GM12874 (cell line): ENCODE measurements at regions not wholly inside any gene's neighbourhood (a gene's known extent, or its start where the extent isn't known, plus 50 kb on each side); places are given as distances from the start of the nearest gene placed in this dataset.

Experiments
- TF ChIP-seq, protein P1 (sequence below): IDR thresholded peaks from 2 replicates; pipeline ENCODE4 v1.5.1; 2011; ENCODE audit warnings: low read depth, mild to moderate bottlenecking, control low read depth, low read length, moderate library complexity; ENCODE audit not compliant: insufficient read depth

DNA sequence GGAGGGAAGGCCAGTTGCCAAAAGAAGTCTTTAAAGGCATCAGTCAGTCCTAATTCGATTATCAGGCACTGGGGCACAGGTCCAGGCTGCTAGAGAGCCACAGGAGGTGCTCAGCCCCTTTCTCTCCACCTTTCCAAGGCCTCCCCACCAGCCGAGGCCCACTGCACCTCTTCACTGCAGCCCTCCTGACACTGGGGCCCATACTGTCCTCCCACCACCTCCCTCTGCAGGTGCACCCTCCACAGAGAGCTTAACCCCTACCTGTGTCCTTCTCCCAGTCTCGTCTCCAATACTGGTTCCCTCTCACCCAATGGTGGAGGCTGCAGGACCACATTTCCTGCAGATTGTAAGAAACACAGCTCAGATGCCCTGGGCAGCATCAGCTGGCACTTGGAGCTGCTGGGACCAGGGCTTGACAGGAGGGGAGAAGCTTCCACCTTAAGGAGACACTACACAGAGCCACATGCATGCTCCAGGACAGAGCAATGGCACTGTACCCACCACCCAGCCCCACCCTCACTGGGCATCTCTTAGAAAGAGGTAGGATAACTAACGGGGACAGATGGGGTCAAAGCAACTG, 81.6 kb upstream of the PRR20G start:
- TF ChIP-seq, protein P1, sequence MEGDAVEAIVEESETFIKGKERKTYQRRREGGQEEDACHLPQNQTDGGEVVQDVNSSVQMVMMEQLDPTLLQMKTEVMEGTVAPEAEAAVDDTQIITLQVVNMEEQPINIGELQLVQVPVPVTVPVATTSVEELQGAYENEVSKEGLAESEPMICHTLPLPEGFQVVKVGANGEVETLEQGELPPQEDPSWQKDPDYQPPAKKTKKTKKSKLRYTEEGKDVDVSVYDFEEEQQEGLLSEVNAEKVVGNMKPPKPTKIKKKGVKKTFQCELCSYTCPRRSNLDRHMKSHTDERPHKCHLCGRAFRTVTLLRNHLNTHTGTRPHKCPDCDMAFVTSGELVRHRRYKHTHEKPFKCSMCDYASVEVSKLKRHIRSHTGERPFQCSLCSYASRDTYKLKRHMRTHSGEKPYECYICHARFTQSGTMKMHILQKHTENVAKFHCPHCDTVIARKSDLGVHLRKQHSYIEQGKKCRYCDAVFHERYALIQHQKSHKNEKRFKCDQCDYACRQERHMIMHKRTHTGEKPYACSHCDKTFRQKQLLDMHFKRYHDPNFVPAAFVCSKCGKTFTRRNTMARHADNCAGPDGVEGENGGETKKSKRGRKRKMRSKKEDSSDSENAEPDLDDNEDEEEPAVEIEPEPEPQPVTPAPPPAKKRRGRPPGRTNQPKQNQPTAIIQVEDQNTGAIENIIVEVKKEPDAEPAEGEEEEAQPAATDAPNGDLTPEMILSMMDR = no peak

DNA sequence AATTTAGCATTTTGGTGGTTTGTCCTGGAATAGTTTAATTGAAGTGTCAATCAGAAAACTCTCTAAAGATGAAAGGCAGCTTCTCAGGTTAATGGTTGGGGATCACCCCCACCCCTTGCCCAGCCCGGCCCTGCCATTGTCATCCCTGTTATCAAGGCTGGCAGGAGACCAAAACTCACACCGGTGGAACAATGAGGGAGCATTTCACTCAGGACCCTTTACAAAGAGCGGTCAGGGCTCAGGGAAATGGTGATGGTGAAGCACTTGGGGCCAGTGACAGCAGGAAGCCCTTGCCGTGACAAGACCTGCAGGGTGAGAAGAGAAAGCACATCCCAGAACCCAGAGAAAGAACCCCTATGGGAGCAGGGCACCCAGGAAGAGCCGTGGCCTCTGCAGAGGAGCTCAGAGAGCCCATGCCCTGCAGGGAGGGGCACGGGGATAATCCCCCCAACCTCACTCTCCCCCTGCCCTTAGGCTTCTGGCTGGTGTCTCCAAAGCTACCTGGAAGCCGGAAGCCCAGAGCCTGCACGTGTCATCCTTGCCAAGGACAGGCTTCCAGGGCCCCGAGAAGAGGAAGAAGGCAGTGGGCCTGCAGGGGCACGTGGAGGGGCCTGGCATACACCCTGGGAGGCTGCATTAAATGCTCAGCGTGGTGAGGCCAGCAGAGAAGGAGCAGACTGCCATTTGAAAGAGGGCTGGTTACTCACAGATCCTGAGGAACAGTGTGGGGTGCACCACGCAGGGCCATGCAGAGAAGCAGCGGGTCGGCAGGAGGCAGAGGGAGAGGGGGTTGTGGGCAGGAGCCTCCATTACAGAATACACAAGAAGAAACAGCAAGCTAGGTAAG, 80.6 kb upstream of the PRR20G start:
- TF ChIP-seq, protein P1 = no peak

DNA sequence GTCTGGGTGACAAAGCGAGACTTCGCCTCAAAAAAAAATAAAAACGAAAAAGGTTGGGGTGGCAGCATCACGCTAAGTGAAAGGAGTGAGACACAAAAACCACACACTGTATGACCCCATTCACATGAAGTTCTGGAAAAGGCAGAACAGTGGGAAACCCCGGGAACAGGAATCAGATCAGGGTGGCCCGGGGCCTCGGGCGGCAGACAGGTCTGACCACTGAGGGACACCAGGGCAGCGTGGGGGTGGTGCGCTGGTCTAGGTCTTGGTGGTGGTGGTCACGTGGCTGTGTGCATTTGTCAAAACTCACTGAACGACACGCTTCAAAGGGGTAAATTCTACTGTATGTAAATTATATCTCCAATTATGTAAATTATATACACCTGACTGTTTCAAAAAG, 79.7 kb upstream of the PRR20G start:
- TF ChIP-seq, protein P1 = no peak

DNA sequence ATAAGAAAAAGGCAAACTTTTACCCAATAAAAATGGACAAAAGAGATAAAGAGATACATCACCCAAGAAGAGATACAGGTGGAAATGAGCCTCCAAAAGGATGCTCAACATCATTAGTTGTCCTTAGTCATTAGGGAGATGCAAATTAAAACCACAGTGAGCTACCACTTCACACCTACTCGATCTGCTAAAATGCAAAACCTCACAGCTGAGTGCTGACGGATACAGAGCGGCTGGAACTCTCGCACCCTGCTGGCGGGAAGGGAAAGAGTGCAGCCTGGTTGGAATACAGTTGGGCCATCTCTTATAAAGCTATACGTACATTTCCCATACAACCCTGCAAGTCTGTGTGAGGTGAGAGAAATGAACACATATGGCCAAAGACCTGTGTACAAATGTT, 78.5 kb upstream of the PRR20G start:
- TF ChIP-seq, protein P1 = no peak

DNA sequence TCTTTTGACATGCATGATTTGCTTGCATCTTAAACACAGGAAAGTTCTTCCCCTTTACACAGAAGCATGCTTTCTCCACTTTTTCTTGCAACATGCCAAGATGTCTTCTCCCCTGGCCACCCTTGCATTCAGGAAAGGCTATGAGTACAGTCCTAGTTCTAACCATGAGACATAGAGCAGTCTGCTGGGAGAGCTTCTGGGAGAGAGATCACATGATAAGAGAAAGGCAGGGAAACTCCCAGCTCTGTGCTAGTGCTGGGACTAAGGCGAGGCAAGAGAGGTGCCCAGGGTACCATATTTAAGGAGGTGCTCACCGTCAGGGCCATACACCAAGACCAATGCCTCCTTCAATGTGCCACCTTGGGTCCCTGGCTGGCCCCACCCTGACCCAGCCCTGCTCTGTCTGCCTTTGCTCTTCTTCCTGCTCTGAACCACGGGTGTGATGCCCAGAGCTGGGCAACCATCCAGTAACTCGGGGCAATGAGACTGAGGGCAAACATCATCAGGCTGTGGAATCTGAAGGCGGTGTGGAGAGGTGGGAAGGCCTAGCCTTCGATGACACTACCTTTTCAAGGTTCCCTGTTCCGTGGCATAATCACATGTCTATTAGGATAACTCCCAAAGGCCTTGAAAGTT, 77.4 kb upstream of the PRR20G start:
- TF ChIP-seq, protein P1 = no peak

DNA sequence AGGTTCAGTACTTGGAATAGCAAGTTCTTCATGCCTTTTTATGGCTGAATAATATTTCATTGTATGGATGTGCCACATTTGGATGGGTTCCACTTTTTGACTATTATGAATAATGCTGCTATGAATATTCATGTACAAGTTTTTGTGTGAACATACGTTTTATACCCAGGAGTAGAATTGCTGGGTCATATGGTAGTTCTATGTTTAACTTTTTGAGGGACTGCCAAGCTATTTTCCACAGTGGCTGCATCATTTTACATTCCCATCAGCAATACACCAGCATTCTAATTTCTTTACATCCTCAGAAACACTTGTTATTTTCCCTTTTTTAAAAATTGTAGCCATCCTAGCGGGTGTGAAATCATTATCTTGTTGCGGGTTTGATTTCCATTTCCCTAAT, 76.0 kb upstream of the PRR20G start:
- TF ChIP-seq, protein P1 = no peak

DNA sequence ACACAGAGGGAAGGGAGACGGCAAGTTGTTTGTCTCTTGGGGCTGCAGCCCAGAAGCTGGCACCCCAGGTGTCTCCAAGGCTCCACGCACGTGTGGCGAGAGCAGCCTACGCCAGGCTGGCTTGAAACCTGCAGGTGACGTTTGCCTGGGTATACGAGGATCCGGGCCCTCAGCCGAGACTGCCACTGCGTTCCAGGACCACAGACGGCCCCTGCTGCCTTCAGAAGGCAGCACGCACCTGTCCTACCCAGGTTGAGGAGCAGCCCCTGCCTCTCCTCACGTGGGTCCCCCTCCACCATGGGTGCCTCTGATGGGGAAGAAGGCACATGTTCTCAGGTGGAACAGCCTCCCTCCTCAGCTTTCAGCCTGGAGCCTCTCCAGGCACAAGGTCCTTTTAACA, 75.3 kb upstream of the PRR20G start:
- TF ChIP-seq, protein P1 = no peak
